ENCODE measurements at regions not wholly inside any gene's neighbourhood (a gene's known extent, or its start where the extent isn't known, plus 50 kb on each side); places are given as distances from the start of the nearest gene placed in this dataset.
"Not testable (repeated sequence)": the region's sequence is repeated elsewhere in the genome, so short reads cannot be mapped to it uniquely, and the experiment has no call there.

- no peak for DNase-seq
Measured at GRCh38 chr1:143694085-143694484, 277.7 kb downstream of the FAM72C start.

GRCh38 chr1:143691971-143692529, 279.7 kb downstream of the FAM72C start:
- DNase-seq: no peak

GRCh38 chr1:143691400-143691891, 280.3 kb downstream of the FAM72C start:
- peak; percentile 42 for DNase-seq

GRCh38 chr1:143689781-143690180, 282.0 kb downstream of the FAM72C start:
- DNase-seq: no peak

- DNase-seq: no peak
Measured at GRCh38 chr1:143680304-143680703, 291.5 kb downstream of the FAM72C start.

- no peak for DNase-seq
Measured at GRCh38 chr1:143672983-143673382, 298.8 kb downstream of the FAM72C start.

- DNase-seq: no peak
Measured at GRCh38 chr1:143667730-143668129, 304.1 kb downstream of the FAM72C start.

GRCh38 chr1:143666851-143667250, 304.9 kb downstream of the FAM72C start:
- DNase-seq: no peak

- DNase-seq: no peak
Measured at GRCh38 chr1:143665606-143666005, 306.2 kb downstream of the FAM72C start.

- not testable (repeated sequence) for DNase-seq
Measured at GRCh38 chr1:143663056-143663455, 308.7 kb downstream of the FAM72C start.

- DNase-seq: no peak
Measured at GRCh38 chr1:143661418-143662101, 310.2 kb downstream of the FAM72C start.

- no peak for DNase-seq
Measured at GRCh38 chr1:143660354-143660941, 311.3 kb downstream of the FAM72C start.

- DNase-seq: no peak
Measured at GRCh38 chr1:143653429-143653802, 318.4 kb downstream of the FAM72C start.

GRCh38 chr1:143652744-143653428, 318.9 kb downstream of the FAM72C start:
- DNase-seq: no peak

- no peak for DNase-seq
Measured at GRCh38 chr1:143652187-143652586, 319.6 kb downstream of the FAM72C start.

GRCh38 chr1:143651350-143651992, 320.3 kb downstream of the FAM72C start:
- DNase-seq: no peak

- not testable (repeated sequence) for DNase-seq
Measured at GRCh38 chr1:143644035-143644434, 327.8 kb downstream of the FAM72C start.

- no peak for DNase-seq
Measured at GRCh38 chr1:143643148-143643885, 328.5 kb downstream of the FAM72C start.

- DNase-seq: no peak
Measured at GRCh38 chr1:143625886-143626285, 345.9 kb downstream of the FAM72C start.

GRCh38 chr1:143619851-143620250, 351.9 kb downstream of the FAM72C start:
- no peak for DNase-seq

- DNase-seq: no peak
Measured at GRCh38 chr1:143611159-143611558, 360.6 kb downstream of the FAM72C start.

GRCh38 chr1:143610196-143610595, 361.6 kb downstream of the FAM72C start:
- DNase-seq: no peak

- no peak for DNase-seq
Measured at GRCh38 chr1:143604887-143605286, 366.9 kb downstream of the FAM72C start.

Measured in NCI-H69 (cell line).